Retinal pigment epithelial cell (primary cell): ENCODE measurements at regions not wholly inside any gene's neighbourhood (a gene's known extent, or its start where the extent isn't known, plus 50 kb on each side); places are given as distances from the start of the nearest gene placed in this dataset.

Experiments used
- DNase-seq: peaks from one replicate; pipeline ENCODE4 v3.0.0-alpha.2; 2010; ENCODE audit warnings: low read depth
- H3K4me3 ChIP-seq: 2 replicates; pipeline ENCODE4 v1.5.1; 2011; ENCODE audit warnings: mild to moderate bottlenecking, low read length, control low read depth, moderate library complexity
- TF ChIP-seq, protein P1 (sequence below): conservative IDR thresholded peaks from 2 replicates; pipeline ENCODE4 v1.5.1; 2011; ENCODE audit warnings: low read depth, low read length, control low read depth, inconsistent platforms

- no peak overlapping the region for H3K4me3 ChIP-seq
- TF ChIP-seq, protein P1, sequence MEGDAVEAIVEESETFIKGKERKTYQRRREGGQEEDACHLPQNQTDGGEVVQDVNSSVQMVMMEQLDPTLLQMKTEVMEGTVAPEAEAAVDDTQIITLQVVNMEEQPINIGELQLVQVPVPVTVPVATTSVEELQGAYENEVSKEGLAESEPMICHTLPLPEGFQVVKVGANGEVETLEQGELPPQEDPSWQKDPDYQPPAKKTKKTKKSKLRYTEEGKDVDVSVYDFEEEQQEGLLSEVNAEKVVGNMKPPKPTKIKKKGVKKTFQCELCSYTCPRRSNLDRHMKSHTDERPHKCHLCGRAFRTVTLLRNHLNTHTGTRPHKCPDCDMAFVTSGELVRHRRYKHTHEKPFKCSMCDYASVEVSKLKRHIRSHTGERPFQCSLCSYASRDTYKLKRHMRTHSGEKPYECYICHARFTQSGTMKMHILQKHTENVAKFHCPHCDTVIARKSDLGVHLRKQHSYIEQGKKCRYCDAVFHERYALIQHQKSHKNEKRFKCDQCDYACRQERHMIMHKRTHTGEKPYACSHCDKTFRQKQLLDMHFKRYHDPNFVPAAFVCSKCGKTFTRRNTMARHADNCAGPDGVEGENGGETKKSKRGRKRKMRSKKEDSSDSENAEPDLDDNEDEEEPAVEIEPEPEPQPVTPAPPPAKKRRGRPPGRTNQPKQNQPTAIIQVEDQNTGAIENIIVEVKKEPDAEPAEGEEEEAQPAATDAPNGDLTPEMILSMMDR: peak; percentile 22
- no peak for DNase-seq
These were observed 171.8 kb upstream of the PROK2 start for GRCh38 chr3:71956716-71957115.

- DNase-seq: no peak
- TF ChIP-seq, protein P1: no peak
- no peak overlapping the region for H3K4me3 ChIP-seq
These were observed 171.1 kb upstream of the PROK2 start for GRCh38 chr3:71956069-71956340.

DNA sequence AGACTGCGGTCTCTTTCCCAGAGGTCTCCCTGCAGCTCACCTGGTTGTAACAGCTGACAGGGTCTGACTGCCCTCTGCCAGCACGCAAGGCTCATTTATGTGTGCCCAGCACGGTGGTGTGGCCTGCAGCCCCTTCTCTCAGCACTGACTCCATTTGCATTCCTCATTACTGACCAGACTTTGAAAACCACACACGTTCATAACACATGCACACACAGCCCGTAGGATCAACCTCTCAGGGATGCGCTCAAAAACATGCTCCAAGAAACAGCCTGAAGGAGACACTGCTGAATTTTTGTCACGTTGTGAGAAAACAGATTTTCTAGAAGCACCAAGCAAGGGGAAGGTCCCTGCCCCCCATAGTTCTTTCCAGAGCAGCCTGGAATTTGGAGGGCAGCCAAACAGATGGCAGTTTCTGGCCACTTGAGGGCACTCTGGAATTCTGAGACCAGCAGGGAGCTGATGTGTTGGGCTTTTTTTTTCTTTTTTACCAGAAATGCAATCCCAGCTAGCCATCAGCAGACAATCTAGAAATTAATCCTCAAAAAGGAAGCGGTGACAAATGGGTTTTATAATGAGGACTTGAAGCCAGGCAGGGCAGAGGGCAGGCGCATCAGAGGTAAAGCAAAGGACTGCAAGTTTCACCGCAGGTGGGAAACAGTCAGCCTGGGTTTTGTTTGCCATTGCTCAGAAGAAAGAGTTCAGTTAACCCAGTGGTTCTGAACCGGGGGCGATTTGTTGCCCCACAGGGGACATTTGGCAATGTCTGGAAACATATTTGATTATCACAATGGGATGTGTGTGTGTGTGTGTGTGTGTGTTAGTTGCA, 170.5 kb upstream of the PROK2 start:
- DNase-seq: peak; percentile 63

GRCh38 chr3:71951842-71952241, 166.9 kb upstream of the PROK2 start:
- TF ChIP-seq, protein P1: no peak
- H3K4me3 ChIP-seq: no peak overlapping the region
- no peak for DNase-seq

More for the DNA sequence above, 170.5 kb upstream of the PROK2 start:
- no peak overlapping the region for H3K4me3 ChIP-seq
- TF ChIP-seq, protein P1: peak; percentile 89

DNA sequence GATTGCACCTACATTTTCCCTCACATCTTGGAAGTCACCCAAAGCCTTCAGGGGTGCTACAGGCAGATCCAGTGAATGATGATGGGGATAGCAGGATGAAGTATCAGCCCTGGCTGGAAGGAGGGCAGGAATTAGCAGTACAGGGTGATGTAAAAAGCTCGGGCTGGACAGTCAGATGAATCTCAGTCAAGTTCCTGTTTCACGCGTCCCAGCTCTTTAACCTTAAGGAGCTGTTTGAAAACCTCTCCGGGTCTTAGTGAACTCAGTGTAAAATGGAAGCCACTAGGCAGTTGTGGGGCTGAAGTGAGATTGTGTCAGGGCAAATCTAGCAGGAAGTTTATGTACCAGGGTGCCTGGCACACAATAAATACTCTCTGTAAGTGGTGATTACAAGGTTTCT, 166.4 kb upstream of the PROK2 start:
- H3K4me3 ChIP-seq: no peak overlapping the region
- TF ChIP-seq, protein P1: no peak
- no peak for DNase-seq

- DNase-seq: no peak
- TF ChIP-seq, protein P1: no peak
- H3K4me3 ChIP-seq: no peak overlapping the region
These were observed 164.5 kb upstream of the PROK2 start for GRCh38 chr3:71949442-71949841.

- no peak for DNase-seq
- TF ChIP-seq, protein P1: no peak
- H3K4me3 ChIP-seq: no peak overlapping the region
These were observed 159.6 kb upstream of the PROK2 start for GRCh38 chr3:71944482-71945065.
